Tibial nerve (tissue), 3 donors: ENCODE measurements at regions not wholly inside any gene's neighbourhood (a gene's known extent, or its start where the extent isn't known, plus 50 kb on each side); places are given as distances from the start of the nearest gene placed in this dataset.

Experiments
- POLR2A ChIP-seq, 2 donors: fragments of 450-650 bp; IDR thresholded peaks; one replicate each; pipeline ENCODE4 v1.6.1; 2017; ENCODE audit warnings: antibody characterized with exemption in 2 of 2, mild to moderate bottlenecking in 2 of 2, moderate library complexity in 2 of 2
- TF ChIP-seq, protein P1 (sequence below), 5 experiments: fragments of 200-600 bp in 3 of 5; fragments of 450-650 bp in 2 of 5; sonication (generic) in 3 of 5; IDR thresholded peaks; one replicate each; pipeline ENCODE4 v1.5.1; 2016 to 2019; ENCODE audit warnings: antibody characterized with exemption in 5 of 5, mild to moderate bottlenecking in 3 of 5, moderate library complexity in 2 of 5

DNA sequence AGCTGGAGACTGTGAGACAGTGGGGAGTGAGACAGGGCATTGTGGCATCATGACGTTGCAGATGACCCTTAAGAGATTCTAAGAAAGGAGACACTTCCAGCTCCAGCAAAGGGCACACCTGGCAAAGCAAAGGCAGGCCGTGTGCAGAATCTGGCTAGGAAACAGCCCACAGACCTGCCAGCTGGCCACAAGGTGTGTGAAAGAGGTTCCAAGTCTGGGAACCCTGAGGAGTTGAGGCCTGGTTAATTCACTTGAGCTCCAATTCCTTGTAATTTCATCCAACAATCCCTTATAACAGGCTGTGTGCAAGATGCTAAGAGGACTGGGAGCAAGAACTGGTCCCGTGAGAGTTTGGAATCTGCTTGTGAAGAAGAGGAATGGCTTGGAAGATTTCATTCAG lies 72.8 kb upstream of the FAM9A start:
- TF ChIP-seq POLR2A (IDR thresholded peaks at IDR 0.05): no peak
- TF ChIP-seq, protein P1, sequence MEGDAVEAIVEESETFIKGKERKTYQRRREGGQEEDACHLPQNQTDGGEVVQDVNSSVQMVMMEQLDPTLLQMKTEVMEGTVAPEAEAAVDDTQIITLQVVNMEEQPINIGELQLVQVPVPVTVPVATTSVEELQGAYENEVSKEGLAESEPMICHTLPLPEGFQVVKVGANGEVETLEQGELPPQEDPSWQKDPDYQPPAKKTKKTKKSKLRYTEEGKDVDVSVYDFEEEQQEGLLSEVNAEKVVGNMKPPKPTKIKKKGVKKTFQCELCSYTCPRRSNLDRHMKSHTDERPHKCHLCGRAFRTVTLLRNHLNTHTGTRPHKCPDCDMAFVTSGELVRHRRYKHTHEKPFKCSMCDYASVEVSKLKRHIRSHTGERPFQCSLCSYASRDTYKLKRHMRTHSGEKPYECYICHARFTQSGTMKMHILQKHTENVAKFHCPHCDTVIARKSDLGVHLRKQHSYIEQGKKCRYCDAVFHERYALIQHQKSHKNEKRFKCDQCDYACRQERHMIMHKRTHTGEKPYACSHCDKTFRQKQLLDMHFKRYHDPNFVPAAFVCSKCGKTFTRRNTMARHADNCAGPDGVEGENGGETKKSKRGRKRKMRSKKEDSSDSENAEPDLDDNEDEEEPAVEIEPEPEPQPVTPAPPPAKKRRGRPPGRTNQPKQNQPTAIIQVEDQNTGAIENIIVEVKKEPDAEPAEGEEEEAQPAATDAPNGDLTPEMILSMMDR (IDR thresholded peaks at IDR 0.05): no peak
